ENCODE measurements at regions not wholly inside any gene's neighbourhood (a gene's known extent, or its start where the extent isn't known, plus 50 kb on each side); places are given as distances from the start of the nearest gene placed in this dataset.
"Not testable (repeated sequence)": the region's sequence is repeated elsewhere in the genome, so short reads cannot be mapped to it uniquely, and the experiment has no call there.

DNA sequence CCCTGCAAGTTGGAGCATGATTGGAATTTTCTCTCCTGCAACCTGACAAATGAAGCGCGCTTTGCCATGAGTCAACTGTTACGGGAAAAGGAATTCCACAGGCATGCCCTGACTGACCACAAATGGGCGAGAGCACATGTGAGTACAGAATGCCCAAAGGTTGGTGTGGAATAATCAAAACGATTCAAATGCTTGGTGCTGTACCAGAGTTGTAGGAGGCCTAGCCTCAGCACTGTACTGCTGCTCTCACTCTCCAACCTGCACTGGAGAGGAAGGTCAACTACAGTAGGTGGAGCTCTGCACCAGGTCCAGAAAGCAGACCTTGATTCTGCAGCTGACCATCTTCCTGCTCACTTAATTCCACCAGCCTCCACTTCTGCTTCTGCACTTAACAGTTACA is 406.9 kb upstream of the ACTBL2 start:
- DNase-seq (ENCODE audit: low read depth) = peak; percentile 31

DNA sequence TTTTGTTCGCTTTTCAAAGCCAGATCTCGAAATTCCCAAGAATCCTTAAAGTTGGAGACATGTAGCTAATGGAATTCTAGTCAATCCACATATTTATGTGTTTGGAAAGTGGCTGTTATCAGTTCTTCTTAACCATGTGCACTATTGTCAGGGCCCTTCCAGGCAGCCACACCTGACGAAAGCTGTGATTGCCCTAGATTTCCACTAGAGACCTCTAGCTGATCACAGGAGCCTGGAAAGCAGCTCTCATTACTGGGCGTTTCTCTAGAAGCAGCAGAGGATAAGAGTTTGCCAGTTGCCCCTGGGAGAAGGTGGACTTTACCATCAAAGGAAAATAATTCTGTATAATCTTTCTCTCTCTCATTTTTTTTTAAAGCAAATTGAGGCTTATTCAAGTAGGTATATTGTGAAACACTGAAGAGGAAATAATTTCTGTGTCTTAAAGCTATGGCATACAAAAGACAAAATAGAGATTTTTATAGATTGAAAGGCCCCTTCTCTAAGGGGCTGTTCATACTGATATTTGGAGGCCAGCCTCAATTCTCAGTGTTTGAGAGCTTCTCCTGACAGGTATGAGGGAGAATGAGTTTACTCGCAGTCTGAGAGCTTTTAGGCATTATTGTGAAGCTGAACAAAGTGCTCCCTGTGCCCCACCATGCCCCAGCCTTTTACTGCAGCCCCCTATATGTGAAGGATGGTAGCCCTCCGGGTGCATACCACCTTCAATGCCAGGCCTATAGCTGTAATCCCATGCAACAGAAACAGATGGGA is 405.4 kb upstream of the ACTBL2 start:
- DNase-seq (ENCODE audit: low read depth) = no peak

DNA sequence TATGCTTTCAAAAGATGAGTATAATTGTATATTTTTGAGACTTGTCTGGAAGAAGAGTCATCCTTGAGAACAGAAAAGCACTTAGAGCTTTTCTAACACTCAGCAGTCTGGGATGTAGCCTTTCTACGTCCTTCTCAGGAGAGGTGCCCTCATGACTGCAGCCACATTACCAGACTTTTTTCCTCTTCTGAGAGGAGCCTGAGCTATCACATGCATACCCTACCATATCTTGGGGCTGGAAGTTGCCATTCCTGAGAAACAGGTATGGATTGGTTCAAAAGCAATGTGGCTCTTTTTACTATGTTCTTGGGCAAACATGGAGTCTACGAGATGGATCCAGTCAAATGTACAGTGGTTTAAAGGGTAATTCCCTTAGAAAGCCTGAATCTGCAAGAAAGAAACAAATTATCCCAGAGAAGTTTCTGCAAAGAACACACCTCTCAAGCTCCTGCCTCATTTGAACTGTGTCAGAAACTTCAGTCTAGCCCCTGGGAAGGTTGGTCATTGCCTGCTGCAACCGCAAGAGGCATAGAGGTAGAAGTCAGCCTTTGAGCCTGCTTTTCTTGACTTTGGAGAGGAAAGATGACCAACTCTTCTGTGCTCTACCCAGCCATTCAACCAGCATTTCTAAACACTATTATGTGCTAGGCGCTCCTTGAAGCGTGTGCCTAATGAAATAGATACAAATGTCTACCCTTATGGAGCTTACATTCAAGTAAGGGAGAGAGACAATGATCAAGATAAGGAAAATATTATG is 401.9 kb upstream of the ACTBL2 start:
- no peak for DNase-seq (ENCODE audit: low read depth)

DNA sequence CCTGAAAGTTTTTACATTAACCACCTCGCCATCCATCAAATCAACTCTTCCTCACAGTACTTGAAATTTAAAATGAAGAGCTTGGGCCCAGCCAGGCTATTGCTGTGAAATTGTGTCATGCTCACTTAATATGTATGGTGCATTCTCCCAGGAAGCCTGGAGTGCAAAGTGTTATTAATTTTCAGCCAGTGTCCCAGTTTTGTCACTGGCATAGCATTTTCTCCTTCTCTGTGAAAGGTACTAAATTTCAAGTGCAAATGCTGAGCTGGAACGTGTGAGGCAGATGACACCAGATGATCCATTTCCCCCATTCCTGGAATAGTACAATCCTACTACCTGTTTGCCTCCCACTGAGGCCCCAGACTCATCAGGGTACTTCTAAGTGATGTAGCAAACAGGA is 397.6 kb upstream of the ACTBL2 start:
- DNase-seq (ENCODE audit: low read depth) = no peak

DNA sequence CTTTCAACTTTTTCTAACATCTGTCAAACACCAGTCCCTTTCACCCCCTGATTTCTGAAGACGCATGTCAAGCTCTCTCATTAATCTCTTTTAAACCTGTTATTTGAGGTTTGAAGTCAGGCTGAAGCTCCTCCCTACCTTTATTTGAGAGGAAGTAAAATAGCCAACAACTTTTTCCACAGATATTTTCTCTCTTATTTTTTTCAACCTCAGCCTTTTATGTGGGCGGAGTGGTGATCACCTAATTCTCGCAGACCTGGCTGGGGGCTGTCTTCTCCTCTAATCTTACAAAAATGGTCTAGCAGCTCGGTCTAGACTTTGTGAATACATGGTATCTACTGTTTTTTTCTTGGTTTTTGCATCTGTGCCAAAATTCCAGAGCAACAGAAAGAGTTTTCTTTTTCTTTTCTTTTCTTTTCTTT is 395.7 kb upstream of the ACTBL2 start:
- DNase-seq (ENCODE audit: low read depth) = no peak

DNA sequence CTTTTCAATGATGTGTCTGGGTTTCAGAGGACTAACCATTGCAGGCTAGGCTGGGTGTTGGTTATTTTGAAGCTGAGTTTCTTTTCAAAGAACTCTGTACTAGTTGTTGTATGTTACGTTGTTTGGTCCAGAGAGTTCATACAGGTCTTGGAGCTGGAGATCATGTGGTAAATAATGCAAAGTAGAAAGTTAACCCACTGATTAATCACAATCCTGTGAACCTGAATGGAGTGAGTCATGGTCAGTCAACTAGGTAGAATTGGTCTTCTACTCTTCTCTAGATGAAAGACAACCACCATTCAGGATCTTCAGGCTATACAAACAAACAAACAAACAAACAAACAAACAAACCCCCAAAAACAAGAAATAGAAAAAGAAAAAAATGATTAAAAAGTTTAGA is 388.9 kb upstream of the ACTBL2 start:
- no peak for DNase-seq (ENCODE audit: low read depth)

DNA sequence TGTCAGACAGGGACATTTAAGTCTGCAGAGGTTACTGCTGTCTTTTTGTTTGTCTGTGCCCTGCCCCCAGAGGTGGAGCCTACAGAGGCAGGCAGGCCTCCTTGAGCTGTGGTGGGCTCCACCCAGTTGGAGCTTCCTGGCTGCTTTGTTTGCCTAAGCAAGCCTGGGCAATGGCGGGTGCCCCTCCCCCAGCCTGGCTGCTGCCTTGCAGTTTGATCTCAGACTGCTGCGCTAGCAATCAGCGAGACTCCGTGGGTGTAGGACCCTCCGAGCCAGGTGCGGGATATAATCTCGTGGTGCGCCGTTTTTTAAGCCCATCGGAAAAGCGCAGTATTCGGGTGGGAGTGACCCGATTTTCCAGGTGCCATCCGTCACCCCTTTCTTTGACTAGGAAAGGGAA is 387.7 kb upstream of the ACTBL2 start:
- not testable (repeated sequence) for DNase-seq (ENCODE audit: low read depth)

DNA sequence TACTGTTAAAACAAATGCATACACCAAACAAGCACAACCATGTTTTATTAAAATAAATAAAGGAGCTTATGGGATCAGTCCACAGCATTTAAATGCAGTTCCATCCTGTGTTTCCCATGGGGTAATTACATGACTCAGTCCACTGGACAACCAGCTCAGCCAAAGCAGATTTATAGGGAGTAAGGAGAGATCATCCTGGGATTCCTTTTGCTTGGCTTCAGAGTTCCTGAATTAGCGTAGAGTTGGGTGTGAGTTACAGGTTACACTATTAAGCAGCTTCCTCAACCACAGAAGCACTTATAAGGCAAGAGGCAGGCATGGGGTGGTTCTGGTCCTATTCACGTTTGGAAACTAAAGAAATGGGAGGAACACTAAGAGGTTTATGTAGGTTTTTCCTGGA is 381.1 kb upstream of the ACTBL2 start:
- peak; percentile 82 for DNase-seq (ENCODE audit: low read depth)

DNA sequence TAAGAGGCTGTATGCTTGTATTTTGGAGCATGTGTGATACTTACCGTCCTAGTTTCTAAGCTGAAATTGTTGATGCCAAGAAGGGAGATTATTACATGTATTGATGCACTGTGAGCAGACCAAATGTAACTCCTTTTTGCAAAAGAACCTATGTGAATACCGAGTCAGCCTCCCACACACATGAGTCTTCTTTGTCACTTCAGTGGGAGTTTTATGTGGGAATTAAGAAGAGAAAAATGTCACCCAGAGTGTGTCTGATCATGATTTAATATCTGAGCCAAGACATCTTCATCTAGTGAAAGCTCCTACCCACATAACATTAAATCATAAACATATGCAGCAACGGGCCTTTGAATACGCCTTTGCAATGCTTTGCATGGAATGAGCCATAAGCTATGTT is 380.3 kb upstream of the ACTBL2 start:
- no peak for DNase-seq (ENCODE audit: low read depth)

DNA sequence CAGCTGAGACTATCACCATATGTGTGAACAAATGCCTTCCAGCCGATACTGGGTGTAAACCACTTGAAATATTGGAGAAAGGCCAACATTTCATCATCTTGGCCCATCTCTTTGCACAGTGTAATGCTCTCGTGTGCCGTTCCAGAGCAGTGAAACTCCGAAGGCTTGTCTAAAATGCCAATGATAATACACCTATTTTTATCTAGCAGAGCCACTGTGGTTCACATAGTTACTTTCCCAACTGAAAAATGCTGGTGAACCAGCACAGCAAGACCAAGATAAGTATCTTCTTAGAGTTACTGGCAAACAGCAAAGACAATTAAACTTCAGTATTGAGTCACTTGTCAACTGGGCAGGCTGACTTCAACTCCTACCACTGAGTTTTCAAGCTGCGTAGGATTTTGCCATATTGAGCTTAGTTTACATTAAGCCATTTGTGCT is 379.9 kb upstream of the ACTBL2 start:
- DNase-seq (ENCODE audit: low read depth) = peak; percentile 86

DNA sequence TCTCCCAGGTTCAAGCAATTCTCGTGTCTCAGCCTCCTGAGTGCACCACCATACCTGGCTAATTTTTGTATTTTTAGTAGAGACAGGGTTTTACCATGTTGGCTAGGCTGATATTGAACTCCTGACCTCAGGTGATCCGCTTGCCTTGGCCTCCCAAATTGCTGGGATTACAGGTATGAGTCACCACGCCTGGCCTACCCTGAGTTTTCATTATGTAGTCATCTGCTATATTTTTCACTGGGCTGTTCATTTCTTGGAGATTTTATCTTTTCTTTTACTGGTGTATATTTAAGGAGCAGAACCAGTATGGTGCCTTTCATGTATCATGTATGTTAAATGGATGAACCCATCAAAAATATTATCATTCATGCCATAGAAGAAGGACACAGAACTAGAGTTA is 377.0 kb upstream of the ACTBL2 start:
- DNase-seq (ENCODE audit: low read depth) = no peak

DNA sequence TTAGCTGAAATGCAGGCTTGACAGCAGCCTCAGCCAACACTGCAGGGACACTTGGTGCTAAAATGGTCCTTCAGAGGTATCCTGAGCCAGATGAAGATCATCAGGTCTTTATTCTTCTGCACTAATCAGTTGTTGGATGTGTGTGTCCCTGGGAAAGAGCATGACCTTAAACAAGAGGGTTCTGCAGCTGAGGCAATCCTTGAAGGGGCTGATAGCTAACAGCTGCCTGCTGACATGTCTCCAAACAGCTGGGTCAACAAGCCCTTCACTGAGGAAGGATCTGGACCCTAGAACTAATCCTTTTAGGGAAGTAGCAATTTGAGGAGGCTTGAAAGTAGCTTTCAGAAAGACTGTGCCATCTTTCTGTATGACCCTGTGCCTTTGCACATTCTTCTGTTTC is 376.3 kb upstream of the ACTBL2 start:
- no peak for DNase-seq (ENCODE audit: low read depth)

DNA sequence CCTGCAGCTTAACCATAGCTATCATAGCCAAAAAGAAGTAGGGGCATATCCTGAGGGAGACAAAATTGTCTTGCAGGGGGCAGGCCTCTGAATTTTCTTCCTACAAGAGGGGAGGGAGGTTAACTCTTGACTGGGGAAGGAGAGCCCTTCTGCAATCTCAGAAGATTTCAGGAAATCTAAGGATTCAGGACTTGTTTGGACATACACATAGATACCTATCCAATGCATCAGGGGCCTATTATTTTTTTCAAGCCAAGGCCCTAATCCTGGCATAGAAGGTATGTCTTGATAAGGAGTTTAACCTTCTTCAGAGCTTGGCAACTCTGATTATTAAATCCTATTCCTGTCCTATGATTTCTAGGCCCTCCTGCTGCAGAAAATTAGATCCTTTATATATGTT is 375.1 kb upstream of the ACTBL2 start:
- no peak for DNase-seq (ENCODE audit: low read depth)

DNA sequence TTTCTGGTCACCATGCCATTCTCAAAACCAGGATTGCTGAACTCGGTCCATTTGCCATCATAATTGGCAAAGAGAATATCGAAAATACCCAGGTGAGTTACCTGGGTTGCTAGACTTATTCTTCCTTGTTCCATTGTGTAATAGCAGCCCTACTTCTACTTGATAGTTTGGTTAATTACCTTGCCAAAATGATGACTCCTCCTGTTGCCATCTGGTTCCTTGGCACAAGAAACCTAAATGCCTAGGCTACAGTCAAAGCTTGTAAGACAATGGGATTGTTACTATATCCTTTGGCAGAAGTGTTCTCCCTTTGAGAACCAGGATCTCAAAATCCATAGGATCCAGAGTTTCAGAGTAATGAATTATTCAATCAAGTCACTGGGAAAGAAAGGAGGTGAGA is 373.2 kb upstream of the ACTBL2 start:
- DNase-seq (ENCODE audit: low read depth) = no peak

DNA sequence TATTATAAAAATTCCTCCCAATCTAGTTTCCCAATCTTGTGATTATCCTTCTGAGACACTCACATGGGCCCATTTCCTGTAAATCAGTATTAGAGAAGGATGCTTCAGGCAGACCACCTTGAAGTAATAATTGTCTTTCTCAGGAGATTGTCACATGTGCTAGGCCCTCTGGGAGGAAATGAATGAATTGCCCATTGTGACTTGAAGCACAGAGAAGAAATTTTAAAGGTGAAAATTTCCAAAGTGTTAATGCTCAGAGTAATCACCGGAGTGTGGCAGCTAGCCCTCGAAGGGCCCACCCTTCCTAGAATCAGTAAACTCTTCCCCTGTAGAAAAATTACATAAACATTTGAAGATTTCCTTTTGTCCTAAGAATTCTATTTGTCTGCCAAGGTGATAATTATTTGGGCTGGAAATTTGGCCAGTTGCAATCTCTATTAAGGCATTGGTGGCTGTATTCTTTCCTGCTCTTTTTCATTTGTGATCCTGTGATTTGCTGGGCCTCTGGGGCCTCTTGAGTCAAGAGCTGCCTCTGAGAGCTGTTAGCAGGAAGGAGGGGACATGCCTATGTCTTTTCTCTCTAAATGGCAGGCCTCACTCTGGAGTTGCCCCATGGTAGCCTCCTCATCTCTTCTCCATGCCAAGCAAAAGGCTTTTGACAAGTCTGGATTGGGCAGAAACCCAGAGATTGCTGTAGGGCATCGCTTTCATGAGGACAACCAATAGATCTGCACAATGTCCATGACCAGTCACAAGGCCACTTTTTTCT is 371.5 kb upstream of the ACTBL2 start:
- DNase-seq (ENCODE audit: low read depth) = no peak

DNA sequence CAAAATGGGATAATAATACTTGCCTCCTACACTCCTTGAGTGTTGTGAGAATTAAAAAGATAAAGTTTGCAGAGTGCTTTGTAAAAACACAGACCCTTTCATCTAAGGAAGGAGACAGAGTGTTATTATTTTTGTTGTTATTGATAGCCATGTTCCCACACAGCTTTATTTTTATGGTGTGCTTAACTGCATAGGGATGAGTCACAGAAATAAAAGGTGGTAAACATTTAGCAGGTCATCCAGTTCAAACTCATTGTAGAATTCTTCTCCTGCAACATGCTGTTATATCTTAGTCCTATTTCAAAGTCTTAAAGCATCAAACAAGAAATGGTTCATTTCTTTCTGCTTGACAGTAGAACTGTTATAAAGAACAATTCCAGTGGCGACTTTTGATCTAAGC is 367.5 kb upstream of the ACTBL2 start:
- DNase-seq (ENCODE audit: low read depth) = no peak

DNA sequence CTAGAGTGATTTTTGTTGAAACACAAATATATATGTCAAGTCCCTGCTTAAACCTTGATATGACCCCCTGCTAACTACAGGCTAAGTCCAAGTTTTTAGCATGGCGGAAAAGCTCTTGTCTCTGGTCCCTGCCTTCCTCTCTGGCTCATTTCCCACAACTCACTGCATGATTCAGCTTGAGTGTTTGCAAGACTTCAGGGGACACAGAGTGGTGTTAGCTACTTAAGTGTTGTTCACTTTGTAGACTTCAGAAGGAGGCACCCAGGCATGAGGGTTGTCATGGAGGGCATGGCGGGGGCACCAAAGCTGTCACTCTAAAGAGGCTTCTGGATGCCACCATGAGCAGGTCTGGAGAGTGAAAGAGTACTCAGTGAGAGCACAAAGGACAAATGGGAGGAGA is 362.4 kb upstream of the ACTBL2 start:
- DNase-seq (ENCODE audit: low read depth) = no peak

DNA sequence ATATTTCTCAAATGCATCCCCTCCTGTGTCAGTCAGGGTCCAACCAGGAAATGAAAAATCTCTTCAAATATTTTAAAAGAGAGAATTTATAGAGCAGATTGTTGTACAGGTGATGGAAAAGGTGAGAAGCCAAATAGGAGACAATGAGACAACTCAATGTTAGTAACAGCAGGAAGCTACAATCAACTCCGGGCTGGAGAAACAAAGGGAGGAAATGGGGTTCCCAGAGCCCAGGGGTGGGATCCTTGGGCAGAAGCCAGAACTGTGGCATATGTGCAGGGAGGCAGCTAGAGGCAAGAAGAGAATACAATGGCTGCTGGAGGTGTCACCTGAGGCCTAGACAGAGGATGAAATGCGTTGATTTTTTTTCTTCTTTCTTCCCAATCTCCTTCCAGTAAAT is 361.8 kb upstream of the ACTBL2 start:
- DNase-seq (ENCODE audit: low read depth) = no peak

DNA sequence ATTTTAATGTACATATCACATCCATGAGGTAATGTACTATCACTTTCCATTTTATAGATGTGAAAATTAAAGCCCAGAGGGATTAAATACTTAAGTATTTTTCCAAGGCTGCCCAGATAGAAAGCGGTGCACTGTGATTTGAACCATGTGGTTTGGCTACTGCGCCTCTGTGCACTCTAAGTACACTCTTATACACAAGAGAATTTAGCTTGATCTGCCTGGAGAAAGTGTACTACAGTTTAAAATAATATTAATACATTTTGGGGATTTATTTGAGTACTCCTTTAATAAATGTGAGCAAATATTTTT is 360.4 kb upstream of the ACTBL2 start:
- no peak for DNase-seq (ENCODE audit: low read depth)

DNA sequence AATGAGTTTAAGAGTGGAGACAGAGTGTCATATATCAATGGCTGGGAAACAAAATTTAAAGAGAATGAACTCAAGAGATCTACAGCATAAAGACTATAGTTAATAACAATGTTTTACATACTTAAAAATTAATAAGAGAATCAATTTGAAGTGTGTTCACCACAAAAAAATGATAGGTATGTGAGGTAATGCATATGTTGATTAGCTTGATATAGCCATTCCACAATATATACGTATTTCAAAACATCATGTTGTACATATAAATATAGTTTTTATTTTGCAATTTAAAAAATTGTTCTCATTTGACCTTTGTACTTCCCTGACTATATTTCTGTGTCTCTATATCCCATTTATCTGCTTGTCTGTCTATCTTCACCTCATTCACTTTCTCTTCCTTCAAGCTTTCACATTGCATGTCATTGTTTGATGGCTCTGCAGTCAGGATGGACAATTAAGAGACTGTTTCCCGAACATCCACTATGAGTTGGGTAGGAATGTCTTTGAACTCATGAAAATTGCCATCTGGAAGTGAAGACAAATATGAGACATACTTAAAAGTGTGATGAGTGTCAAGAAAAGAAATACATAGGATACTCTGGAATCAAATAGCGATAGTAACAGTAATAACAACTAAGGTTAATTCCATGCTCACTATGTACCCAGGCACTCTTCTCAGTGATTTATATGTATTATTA is 359.9 kb upstream of the ACTBL2 start:
- DNase-seq (ENCODE audit: low read depth) = no peak

DNA sequence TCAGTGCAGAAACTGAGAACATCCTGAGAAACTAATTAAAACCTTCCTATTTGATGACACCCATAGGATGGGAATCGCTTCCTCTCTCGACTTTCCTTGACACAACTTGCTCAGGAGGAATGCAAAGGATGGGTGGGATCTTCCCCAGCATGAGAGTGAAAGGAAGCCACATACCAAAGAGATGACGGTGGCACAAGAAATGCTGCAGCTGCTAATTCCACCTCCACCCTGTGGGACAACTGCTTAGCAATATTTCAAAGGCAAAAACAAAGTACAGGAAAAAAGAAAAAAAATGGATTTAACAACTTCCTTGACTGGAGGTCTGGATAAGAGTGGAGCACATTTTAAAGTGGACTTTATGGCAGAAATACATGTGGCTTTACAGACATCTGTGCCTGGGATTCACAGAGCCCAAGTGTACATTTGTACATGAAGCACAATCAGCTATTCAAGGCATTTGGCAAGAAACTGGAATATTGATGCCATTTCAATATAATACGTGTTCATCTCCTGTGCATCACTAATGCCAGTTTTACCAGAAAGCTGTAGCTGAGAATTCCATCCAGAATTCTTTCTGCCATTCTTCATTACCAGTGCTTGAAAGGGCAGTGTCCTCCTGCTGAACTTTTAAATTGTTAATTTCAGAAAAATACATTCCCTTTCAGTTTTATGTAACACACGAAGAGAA is 359.2 kb upstream of the ACTBL2 start:
- DNase-seq (ENCODE audit: low read depth) = peak; percentile 97

All from GM04504 (cell line).